ENCODE measurements at regions not wholly inside any gene's neighbourhood (a gene's known extent, or its start where the extent isn't known, plus 50 kb on each side); places are given as distances from the start of the nearest gene placed in this dataset.
"Not testable (repeated sequence)": the region's sequence is repeated elsewhere in the genome, so short reads cannot be mapped to it uniquely, and the experiment has no call there.

- no peak overlapping the region for H3K4me3 ChIP-seq (ENCODE audit: low read depth, low read length)
- DNase-seq (ENCODE audit: low read depth), result no peak
Observed at GRCh38 chr10:35857860-35858259, 215.8 kb upstream of the FZD8 start.

GRCh38 chr10:35855155-35855947 is 213.3 kb upstream of the FZD8 start:
- no peak for DNase-seq (ENCODE audit: low read depth)
- no peak overlapping the region for H3K4me3 ChIP-seq (ENCODE audit: low read depth, low read length)

DNA sequence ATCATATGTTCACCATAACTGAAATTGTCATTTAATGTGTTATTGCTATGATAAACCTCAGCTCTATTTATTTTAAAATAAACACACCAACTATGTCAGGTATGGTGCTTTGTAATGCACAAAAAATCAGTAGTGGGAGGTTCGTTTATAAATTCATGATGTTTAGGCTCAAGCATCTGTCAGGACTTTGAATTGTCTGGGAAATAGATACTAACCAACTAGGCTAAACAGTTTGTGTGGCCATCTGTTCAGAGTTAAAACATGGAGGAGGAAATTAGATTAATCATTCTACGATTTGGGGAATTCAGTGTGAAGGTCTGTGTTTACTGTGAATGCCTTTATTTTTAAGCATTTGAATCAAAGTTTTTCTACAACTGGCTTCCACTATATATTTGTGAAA is 212.6 kb upstream of the FZD8 start:
- H3K4me3 ChIP-seq (ENCODE audit: low read depth, low read length), result no peak overlapping the region
- DNase-seq (ENCODE audit: low read depth), result no peak

- DNase-seq (ENCODE audit: low read depth), result no peak
- no peak overlapping the region for H3K4me3 ChIP-seq (ENCODE audit: low read depth, low read length)
Observed at GRCh38 chr10:35852721-35853120, 210.6 kb upstream of the FZD8 start.

GRCh38 chr10:35848412-35848811 is 206.3 kb upstream of the FZD8 start:
- H3K4me3 ChIP-seq (ENCODE audit: low read depth, low read length), result no peak overlapping the region
- no peak for DNase-seq (ENCODE audit: low read depth)

- H3K4me3 ChIP-seq (ENCODE audit: low read depth, low read length), result no peak overlapping the region
- no peak for DNase-seq (ENCODE audit: low read depth)
Observed at GRCh38 chr10:35844686-35845085, 202.6 kb upstream of the FZD8 start.

- no peak overlapping the region for H3K4me3 ChIP-seq (ENCODE audit: low read depth, low read length)
- DNase-seq (ENCODE audit: low read depth), result no peak
Observed at GRCh38 chr10:35843524-35844181, 201.6 kb upstream of the FZD8 start.

DNA sequence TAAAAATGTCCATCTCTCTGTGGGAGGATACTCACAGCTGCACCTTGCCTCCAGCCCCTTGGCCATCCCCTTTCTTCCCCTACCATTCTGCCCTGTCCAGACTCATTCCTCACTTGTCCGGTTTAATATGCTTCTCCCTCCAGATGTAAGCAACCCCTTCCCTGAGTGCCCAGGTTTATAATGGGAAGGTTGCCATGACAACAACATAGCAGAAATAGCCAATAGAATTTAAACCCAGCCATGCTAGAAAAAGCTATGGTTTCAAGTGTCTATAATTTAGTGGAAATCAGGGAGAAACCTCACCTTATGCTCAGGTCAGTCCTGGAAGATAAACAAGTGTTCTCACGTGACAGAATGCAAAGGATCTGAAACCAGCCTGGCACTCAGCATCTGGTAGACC is 196.0 kb upstream of the FZD8 start:
- no peak overlapping the region for H3K4me3 ChIP-seq (ENCODE audit: low read depth, low read length)
- DNase-seq (ENCODE audit: low read depth), result no peak

GRCh38 chr10:35835545-35835944 is 193.4 kb upstream of the FZD8 start:
- H3K4me3 ChIP-seq (ENCODE audit: low read depth, low read length), result no peak overlapping the region
- DNase-seq (ENCODE audit: low read depth), result no peak

DNA sequence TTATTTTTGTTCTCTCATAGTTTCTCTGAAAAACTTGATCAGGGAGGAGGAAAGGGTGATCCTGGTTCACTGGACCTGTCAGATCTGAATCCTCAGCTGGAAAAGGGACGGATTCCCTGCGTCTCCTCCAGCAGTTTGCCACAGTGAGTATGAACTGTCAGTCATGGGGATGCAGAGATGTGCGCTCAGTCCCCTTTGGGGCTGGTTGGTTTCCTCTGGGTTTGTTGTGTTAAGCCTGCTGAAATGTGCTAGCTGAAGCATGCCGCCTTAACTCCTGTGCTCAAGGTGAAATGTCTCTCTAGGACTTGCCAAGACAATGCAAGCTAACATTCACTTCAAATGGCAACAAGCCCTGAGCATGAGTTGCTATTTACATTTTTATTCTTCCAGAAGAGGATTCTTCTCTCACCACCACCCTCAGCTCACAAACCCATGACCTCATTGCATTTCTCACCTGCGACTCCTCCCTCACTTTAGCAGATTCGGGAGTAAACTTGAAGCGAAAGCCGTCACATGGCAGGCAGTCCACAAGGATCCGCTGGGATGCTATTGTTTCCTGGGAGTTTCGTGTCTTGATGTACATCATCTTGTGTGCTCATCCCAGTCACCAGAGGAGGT is 192.9 kb upstream of the FZD8 start:
- DNase-seq (ENCODE audit: low read depth), result no peak
- no peak overlapping the region for H3K4me3 ChIP-seq (ENCODE audit: low read depth, low read length)

- no peak for DNase-seq (ENCODE audit: low read depth)
- no peak overlapping the region for H3K4me3 ChIP-seq (ENCODE audit: low read depth, low read length)
Observed at GRCh38 chr10:35827783-35828182, 185.7 kb upstream of the FZD8 start.

DNA sequence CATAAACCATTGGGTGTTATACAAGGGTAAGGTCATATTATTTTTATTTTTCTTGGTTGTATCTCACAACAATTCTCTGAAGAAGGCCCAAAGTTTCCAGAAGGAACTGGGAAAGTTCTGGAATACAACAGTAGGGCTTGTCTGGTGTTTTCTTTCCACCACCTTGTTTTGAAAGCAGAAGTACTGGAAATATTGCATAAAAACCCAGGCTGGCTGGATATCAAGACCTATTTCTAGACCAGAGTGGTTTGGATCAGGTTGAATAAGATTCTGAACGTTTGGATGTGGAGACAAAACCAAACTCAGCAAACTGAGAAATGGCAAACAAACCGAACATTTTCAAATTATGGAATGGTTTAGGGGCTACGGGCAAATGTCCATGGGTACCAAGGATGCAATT is 182.6 kb upstream of the FZD8 start:
- no peak overlapping the region for H3K4me3 ChIP-seq (ENCODE audit: low read depth, low read length)
- DNase-seq (ENCODE audit: low read depth), result no peak

DNA sequence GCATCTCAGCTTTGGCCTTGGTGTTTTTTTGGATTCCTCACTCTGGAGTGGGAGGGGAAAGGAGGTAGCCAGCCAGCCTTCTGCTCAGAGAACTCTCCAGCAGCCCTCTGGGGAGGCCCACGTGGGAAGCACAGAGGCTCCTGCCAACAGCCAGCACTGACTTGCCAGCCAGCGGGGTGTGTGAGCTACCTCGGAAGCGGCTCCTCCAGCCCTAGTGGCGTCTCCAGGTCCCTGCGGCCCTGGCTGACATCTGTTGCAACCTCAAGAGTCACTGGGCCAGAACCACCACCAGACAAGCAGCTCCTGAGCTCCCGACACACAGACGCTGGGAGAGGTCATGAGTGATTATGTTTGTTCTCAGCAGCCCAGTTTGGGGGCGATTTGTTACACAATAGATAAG is 180.2 kb upstream of the FZD8 start:
- no peak overlapping the region for H3K4me3 ChIP-seq (ENCODE audit: low read depth, low read length)
- DNase-seq (ENCODE audit: low read depth), result peak; percentile 75

- no peak overlapping the region for H3K4me3 ChIP-seq (ENCODE audit: low read depth, low read length)
- DNase-seq (ENCODE audit: low read depth), result no peak
Observed at GRCh38 chr10:35821339-35821911, 179.3 kb upstream of the FZD8 start.

DNA sequence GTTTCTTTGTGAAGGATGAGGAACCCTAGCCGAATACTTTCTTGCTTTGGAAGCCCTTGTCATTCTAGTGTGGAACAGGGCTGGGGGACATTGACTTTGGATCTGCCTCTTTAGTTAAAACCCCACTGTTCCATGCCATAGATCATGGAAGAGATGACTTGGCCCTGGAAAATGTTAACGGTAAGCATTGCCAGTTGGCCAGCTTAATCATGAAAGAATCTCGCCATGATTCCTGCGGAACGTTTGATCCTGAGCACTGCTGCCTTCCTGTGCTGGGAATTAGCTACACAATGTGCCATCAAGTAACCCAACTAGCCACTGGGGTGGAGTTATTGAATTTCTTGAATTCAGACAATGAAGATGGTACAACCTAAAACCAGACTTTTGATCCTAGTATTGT is 177.6 kb upstream of the FZD8 start:
- no peak overlapping the region for H3K4me3 ChIP-seq (ENCODE audit: low read depth, low read length)
- no peak for DNase-seq (ENCODE audit: low read depth)

- DNase-seq (ENCODE audit: low read depth), result no peak
- no peak overlapping the region for H3K4me3 ChIP-seq (ENCODE audit: low read depth, low read length)
Observed at GRCh38 chr10:35819011-35819410, 176.9 kb upstream of the FZD8 start.

DNA sequence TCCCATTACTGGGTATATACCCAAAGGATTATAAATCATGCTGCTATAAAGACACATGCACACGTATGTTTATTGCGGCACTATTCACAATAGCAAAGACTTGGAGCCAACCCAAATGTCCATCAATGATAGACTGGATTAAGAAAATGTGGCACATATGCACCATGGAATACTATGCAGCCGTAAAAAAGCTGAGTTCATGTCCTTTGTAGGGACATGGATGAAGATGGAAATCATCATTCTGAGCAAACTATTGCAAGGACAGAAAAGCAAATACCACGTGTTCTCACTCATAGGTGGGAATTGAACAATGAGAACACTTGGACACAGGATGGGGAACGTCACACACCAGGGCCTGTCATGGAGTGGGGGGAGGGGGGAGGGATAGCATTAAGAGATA is 175.0 kb upstream of the FZD8 start:
- DNase-seq (ENCODE audit: low read depth); H3K4me3 ChIP-seq (ENCODE audit: low read depth, low read length): not testable (repeated sequence)

GRCh38 chr10:35813219-35813618 is 171.1 kb upstream of the FZD8 start:
- DNase-seq (ENCODE audit: low read depth), result no peak
- H3K4me3 ChIP-seq (ENCODE audit: low read depth, low read length), result no peak overlapping the region

GRCh38 chr10:35808344-35808743 is 166.2 kb upstream of the FZD8 start:
- no peak for DNase-seq (ENCODE audit: low read depth)
- H3K4me3 ChIP-seq (ENCODE audit: low read depth, low read length), result no peak overlapping the region

DNA sequence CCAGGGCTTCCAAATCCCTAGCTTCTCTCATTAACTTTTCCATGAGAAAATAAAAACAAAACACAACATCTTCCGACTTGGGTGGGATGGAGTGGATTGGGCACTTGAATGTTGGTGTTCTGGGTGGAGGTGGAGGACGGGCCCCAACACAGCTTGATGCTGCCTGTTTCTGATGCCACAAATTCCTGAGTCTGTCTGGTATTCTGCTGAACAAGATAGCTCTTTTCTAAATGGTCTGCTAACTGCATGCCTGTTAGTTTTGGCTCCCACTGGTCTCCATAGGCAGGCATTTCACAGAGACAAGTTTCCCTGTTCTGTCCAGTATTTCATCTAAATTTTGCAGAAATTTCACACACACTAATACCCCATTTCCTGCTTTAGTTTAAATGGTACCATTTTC is 160.9 kb upstream of the FZD8 start:
- DNase-seq (ENCODE audit: low read depth), result no peak
- H3K4me3 ChIP-seq (ENCODE audit: low read depth, low read length), result no peak overlapping the region

Measured in skeletal muscle cell (primary cell).